ENCODE measurements at regions not wholly inside any gene's neighbourhood (a gene's known extent, or its start where the extent isn't known, plus 50 kb on each side); places are given as distances from the start of the nearest gene placed in this dataset.

GRCh38 chr19:31427857-31428256, 78.6 kb upstream of the TSHZ3 start:
- TF ChIP-seq, protein P1, sequence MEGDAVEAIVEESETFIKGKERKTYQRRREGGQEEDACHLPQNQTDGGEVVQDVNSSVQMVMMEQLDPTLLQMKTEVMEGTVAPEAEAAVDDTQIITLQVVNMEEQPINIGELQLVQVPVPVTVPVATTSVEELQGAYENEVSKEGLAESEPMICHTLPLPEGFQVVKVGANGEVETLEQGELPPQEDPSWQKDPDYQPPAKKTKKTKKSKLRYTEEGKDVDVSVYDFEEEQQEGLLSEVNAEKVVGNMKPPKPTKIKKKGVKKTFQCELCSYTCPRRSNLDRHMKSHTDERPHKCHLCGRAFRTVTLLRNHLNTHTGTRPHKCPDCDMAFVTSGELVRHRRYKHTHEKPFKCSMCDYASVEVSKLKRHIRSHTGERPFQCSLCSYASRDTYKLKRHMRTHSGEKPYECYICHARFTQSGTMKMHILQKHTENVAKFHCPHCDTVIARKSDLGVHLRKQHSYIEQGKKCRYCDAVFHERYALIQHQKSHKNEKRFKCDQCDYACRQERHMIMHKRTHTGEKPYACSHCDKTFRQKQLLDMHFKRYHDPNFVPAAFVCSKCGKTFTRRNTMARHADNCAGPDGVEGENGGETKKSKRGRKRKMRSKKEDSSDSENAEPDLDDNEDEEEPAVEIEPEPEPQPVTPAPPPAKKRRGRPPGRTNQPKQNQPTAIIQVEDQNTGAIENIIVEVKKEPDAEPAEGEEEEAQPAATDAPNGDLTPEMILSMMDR (IDR thresholded peaks at IDR 0.05), result no peak
- TF ChIP-seq POLR2AphosphoS5 (IDR thresholded peaks at IDR 0.05) (no peak), POLR2A (IDR thresholded peaks at IDR 0.05; ENCODE audit: low read depth) (no peak)

Data from esophagus muscularis mucosa (tissue), 3 donors.